ENCODE measurements at regions not wholly inside any gene's neighbourhood (a gene's known extent, or its start where the extent isn't known, plus 50 kb on each side); places are given as distances from the start of the nearest gene placed in this dataset.

DNA sequence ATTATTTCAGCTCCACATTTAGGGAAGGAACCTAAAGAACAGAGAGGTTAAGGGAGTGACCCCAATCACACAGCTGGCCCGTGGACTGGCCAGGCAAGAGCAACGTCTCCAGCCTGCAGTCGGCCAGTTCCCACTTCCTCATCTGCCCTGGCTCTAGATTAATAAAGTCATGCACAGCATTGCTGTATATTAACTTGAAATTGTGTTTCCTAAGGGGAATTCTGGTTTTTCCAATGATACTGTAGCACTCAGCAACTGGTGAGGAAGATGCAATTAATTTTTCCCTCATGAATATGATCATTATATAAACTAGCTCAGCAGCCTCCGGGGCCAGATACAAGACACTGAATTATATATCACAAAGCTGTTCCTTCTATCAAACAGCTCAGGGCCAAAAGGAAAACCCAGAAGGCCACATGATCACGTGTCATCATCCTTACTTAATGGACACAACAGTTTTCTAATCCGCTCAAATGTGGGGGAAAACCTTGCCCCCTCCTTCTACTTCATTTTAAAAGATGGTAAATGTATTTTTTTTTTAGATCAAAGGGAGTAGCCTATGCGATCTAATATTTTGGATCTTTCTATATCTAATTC lies 295.3 kb upstream of the PRKCQ start:
- Mint-ChIP-seq H3K36me3 (no peaks in the 10 kb centered on the region), H3K9me3 (no peaks in the 10 kb centered on the region)
- no peak for DNase-seq (ENCODE audit: extremely low spot score, unreplicated experiment)

DNA sequence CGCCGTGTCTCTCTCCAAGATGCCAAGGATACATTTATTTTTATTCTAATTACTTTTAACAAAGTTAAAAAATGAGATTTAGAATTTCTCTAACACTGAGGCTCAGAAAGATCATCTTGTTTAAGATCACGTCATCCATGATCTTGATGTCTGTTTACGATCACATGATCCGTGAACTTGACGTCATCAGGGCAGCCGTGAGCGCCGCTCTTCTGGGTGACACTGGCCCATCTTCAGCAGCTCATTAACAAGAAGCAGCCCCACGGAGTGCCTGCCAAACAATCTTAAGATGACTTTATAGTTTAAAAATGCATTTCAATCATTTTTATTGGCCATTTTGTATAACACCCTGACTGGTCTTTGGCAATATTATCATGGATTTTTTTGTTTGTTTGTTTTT lies 291.1 kb upstream of the PRKCQ start:
- H3K4me3 Mint-ChIP-seq: no peak overlapping the region
- no peaks in the 10 kb centered on the region for H3K9me3 Mint-ChIP-seq
- H3K27ac Mint-ChIP-seq: no peak overlapping the region
- peaks cover 23% of the 10 kb centered on the region for H3K27me3 Mint-ChIP-seq
- H3K4me1 Mint-ChIP-seq (ENCODE audit: unreplicated experiment): peaks cover 16% of the 10 kb centered on the region
- H3K36me3 Mint-ChIP-seq: no peaks in the 10 kb centered on the region
- DNase-seq (ENCODE audit: extremely low spot score, unreplicated experiment): no peak
- TF ChIP-seq, protein P1, sequence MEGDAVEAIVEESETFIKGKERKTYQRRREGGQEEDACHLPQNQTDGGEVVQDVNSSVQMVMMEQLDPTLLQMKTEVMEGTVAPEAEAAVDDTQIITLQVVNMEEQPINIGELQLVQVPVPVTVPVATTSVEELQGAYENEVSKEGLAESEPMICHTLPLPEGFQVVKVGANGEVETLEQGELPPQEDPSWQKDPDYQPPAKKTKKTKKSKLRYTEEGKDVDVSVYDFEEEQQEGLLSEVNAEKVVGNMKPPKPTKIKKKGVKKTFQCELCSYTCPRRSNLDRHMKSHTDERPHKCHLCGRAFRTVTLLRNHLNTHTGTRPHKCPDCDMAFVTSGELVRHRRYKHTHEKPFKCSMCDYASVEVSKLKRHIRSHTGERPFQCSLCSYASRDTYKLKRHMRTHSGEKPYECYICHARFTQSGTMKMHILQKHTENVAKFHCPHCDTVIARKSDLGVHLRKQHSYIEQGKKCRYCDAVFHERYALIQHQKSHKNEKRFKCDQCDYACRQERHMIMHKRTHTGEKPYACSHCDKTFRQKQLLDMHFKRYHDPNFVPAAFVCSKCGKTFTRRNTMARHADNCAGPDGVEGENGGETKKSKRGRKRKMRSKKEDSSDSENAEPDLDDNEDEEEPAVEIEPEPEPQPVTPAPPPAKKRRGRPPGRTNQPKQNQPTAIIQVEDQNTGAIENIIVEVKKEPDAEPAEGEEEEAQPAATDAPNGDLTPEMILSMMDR (conservative IDR thresholded peaks at IDR 0.05): no peak

More for the DNA sequence above, 295.3 kb upstream of the PRKCQ start:
- Mint-ChIP-seq H3K4me1 (ENCODE audit: unreplicated experiment) (peaks cover 19% of the 10 kb centered on the region), H3K27ac (no peak overlapping the region), H3K4me3 (no peak overlapping the region), H3K27me3 (peaks cover 38% of the 10 kb centered on the region)
- TF ChIP-seq, protein P1 (conservative IDR thresholded peaks at IDR 0.05): no peak

DNA sequence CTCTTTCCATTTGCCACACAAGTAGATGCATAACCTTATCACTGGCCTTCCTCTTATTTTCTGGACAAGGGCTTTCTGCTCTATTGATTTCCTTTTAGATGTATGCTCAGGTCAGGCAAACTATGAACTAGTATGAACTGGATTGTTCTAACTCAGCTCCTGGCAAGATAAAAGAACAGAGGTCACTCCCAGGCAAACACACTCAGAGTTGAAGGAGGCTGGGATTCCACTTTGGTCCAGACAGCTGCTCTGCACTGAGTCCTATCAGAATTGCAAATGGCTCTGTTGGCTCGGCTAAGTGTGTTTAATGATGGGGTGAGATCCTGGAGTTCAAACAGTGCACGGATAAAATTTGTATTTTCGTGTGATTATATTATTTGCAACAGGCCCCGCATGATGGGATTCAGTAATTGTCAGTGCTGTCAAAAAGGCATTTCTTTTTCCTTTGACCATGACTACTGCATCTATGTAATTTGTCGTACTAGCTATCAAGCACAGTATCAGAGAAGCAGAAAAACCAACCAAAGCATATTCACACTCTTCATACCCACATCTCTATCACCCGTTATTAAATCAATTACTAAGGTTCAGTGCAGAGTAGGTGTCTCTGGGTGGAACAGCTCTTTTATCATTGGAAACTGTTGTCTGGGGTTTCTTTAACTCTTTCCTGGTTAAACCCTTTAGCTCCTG lies 288.1 kb upstream of the PRKCQ start:
- H3K27me3 Mint-ChIP-seq: peaks cover 23% of the 10 kb centered on the region
- no peak overlapping the region for H3K4me3 Mint-ChIP-seq
- H3K27ac Mint-ChIP-seq: no peak overlapping the region
- no peaks in the 10 kb centered on the region for H3K36me3 Mint-ChIP-seq
- TF ChIP-seq, protein P1 (conservative IDR thresholded peaks at IDR 0.05): no peak
- DNase-seq (ENCODE audit: extremely low spot score, unreplicated experiment): no peak
- no peaks in the 10 kb centered on the region for H3K9me3 Mint-ChIP-seq
- H3K4me1 Mint-ChIP-seq (ENCODE audit: unreplicated experiment): peaks cover 9% of the 10 kb centered on the region

DNA sequence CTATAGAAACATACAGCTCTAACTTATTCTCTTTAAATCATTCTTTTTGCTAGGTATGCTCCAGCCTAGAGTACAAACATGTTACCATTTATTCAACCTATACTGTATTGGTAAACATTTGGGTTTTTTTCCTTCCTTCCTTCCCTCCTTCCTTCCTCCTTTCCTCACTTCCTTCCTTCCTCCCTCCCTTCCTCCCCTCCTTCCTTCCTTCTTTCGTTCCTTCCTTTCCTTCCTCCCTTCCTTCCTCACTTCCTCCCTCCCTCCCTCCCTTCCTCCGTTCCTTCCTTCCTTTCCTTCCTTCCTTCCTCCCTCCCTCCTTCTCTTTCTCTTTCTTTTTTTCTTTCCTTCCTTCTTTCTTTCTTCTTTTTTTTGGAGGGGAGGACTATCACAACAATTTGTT lies 286.7 kb upstream of the PRKCQ start:
- Mint-ChIP-seq H3K4me3 (no peak overlapping the region), H3K27me3 (peaks cover 25% of the 10 kb centered on the region), H3K36me3 (no peaks in the 10 kb centered on the region), H3K9me3 (no peaks in the 10 kb centered on the region), H3K27ac (no peak overlapping the region), H3K4me1 (ENCODE audit: unreplicated experiment) (peaks cover 9% of the 10 kb centered on the region)
- no peak for DNase-seq (ENCODE audit: extremely low spot score, unreplicated experiment)
- TF ChIP-seq, protein P1 (conservative IDR thresholded peaks at IDR 0.05): no peak

DNA sequence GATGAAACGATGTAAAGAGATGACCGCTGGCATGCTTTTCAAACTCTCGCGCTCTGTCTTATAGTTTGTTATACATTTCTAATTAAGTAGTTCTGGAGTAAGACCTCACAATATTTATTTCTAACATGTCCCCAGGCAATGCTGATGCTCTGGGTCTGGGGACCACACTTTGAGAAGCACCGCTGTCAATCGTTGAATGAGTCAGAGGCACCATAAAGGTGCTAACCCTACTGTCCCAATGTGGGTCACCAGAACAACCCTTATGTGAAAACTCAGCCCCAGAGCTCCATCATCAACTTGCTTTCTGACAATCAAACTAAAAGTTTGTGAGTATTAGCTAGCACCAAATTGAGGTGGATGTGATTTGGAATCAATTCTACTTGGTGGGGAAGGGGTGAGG lies 284.1 kb upstream of the PRKCQ start:
- H3K27me3 Mint-ChIP-seq: peaks cover 16% of the 10 kb centered on the region
- no peaks in the 10 kb centered on the region for H3K9me3 Mint-ChIP-seq

More for the DNA sequence above, 284.1 kb upstream of the PRKCQ start:
- TF ChIP-seq, protein P1 (conservative IDR thresholded peaks at IDR 0.05): no peak
- H3K27ac Mint-ChIP-seq: no peak overlapping the region
- H3K4me1 Mint-ChIP-seq (ENCODE audit: unreplicated experiment): peaks cover 9% of the 10 kb centered on the region
- no peak for DNase-seq (ENCODE audit: extremely low spot score, unreplicated experiment)
- no peak overlapping the region for H3K4me3 Mint-ChIP-seq
- no peaks in the 10 kb centered on the region for H3K36me3 Mint-ChIP-seq

Data from type B pancreatic cell (in vitro differentiated cells).